HepG2 (cell line): ENCODE measurements at regions not wholly inside any gene's neighbourhood (a gene's known extent, or its start where the extent isn't known, plus 50 kb on each side); places are given as distances from the start of the nearest gene placed in this dataset.

ENCODE experiments used
- ATAC-seq: fragments of 200-7000 bp; cut with Tn5 transposase; 3 replicates; pipeline ENCODE4 v1.9.1; 2020; ENCODE audit warnings: mild to moderate bottlenecking, moderate library complexity
- BruUV-seq: library from RNA; stranded (reverse); fragments of 400-500 nt; replicated peaks from 2 replicates; lab custom pipeline; 2021; lab: Mats Ljungman, UMichigan
- CTCF ChIA-PET: fragments of 300-600 bp; formaldehyde crosslinking; extraction: SDS; loops from one replicate; lab custom pipeline; 2021; ENCODE audit warnings: low total read pairs, inconsistent platforms, low intra/inter-chr PET ratio; lab: Yijun Ruan, JAX
- POLR2A ChIA-PET: fragments of 350-600 bp; sonication (Branson Sonifier 250); formaldehyde crosslinking; loops from one replicate; lab custom pipeline; 2020; ENCODE audit warnings: antibody characterized with exemption, inconsistent platforms; lab: Yijun Ruan, JAX
- DNase-seq: peaks from one replicate; pipeline ENCODE4 v3.0.0-alpha.2; 2015; ENCODE audit warnings: low spot score
- FAIRE-seq: peaks from 3 replicates; lab custom pipeline; 2011; peaks lifted over from hg19 to GRCh38; lab: Jason Lieb, UNC
- H2AFZ ChIP-seq: one replicate; pipeline ENCODE4 v1.6.1; 2011; ENCODE audit warnings: low read length, inconsistent platforms
- H3K27ac ChIP-seq: fragments of 300-600 bp; 3 replicates; pipeline ENCODE4 v1.8.0; 2011; ENCODE audit warnings: mixed run types, mild to moderate bottlenecking, mixed read lengths, low read length, inconsistent platforms; ENCODE audit not compliant: insufficient read depth; ENCODE audit errors: extremely low read length
- H3K27me3 ChIP-seq, 2 experiments: fragments of 200-600 bp in 1 of 2; 2 replicates in 1 of 2; 3 replicates in 1 of 2; pipeline versions ENCODE4 v1.6.0 to v1.8.0; 2011; ENCODE audit warnings: low read length in 2 of 2, mild to moderate bottlenecking in 2 of 2, moderate library complexity in 2 of 2, inconsistent platforms in 1 of 2; ENCODE audit not compliant: insufficient read depth in 2 of 2, control insufficient read depth in 1 of 2
- H3K36me3 ChIP-seq, 2 experiments: fragments of 200-600 bp in 1 of 2; replicated peaks in 1 of 2; 2 replicates in 1 of 2; 3 replicates in 1 of 2; pipeline versions ENCODE4 v1.5.1 to v1.8.0; 2011; ENCODE audit warnings: low read length in 2 of 2, inconsistent platforms in 1 of 2; ENCODE audit not compliant: insufficient read depth in 2 of 2, control insufficient read depth in 1 of 2
- H3K4me1 ChIP-seq: 2 replicates; pipeline ENCODE4 v1.5.1; 2012; ENCODE audit warnings: low read length, inconsistent platforms; ENCODE audit not compliant: insufficient read depth
- H3K4me2 ChIP-seq: 2 replicates; pipeline ENCODE4 v1.6.0; 2011; ENCODE audit warnings: low read depth, low read length, inconsistent platforms
- H3K4me3 ChIP-seq, 3 experiments: fragments of 200-600 bp in 1 of 3; sonication (generic), shearing (Covaris generic) in 1 of 3; replicated peaks in 1 of 3; 2 replicates each; pipeline ENCODE4 v1.5.1; 2011 to 2016; ENCODE audit warnings: low read length in 3 of 3, inconsistent platforms in 2 of 3, low read depth in 2 of 3, mild to moderate bottlenecking in 2 of 3, control low read depth in 1 of 3, mixed read lengths in 1 of 3; ENCODE audit not compliant: insufficient read depth in 1 of 3
- H3K79me2 ChIP-seq: one replicate; pipeline ENCODE4 v1.6.1; 2011; ENCODE audit warnings: low read length, inconsistent platforms; ENCODE audit not compliant: insufficient read depth
- H3K9ac ChIP-seq: 2 replicates; pipeline ENCODE4 v1.6.0; 2011; ENCODE audit warnings: mild to moderate bottlenecking, low read depth, low read length, inconsistent platforms; ENCODE audit not compliant: insufficient read depth
- H3K9me3 ChIP-seq: 2 replicates; pipeline ENCODE4 v1.5.1; 2012; ENCODE audit warnings: mild to moderate bottlenecking, low read length
- H4K20me1 ChIP-seq: 2 replicates; pipeline ENCODE4 v1.6.0; 2011; ENCODE audit warnings: inconsistent platforms, mild to moderate bottlenecking, low read length, moderate library complexity; ENCODE audit not compliant: insufficient read depth
- ELF1 ChIP-seq: sonication (generic); formaldehyde crosslinking; IDR thresholded peaks from 2 replicates; pipeline ENCODE4 v1.4.0; 2020; ENCODE audit warnings: missing genetic modification reagents
- ELF3 ChIP-seq: IDR thresholded peaks from 2 replicates; pipeline ENCODE4 v1.6.1; 2016; ENCODE audit warnings: missing genetic modification reagents, missing compliant biosample characterization
- MYC ChIP-seq: sonication (generic); formaldehyde crosslinking; IDR thresholded peaks from 2 replicates; pipeline ENCODE4 v1.9.0; 2021; ENCODE audit warnings: missing genetic modification reagents, borderline replicate concordance
- NCOA5 ChIP-seq: sonication (generic); formaldehyde crosslinking; IDR thresholded peaks from 2 replicates; pipeline ENCODE4 v1.4.0; 2020; ENCODE audit warnings: missing genetic modification reagents
- SOX13 ChIP-seq, 3 experiments: fragments of 450-650 bp in 1 of 3; sonication (generic) in 1 of 3; formaldehyde crosslinking in 1 of 3; IDR thresholded peaks in 2 of 3; conservative IDR thresholded peaks in 1 of 3; 2 replicates each; pipeline versions ENCODE4 v1.5.0 to v1.6.1; 2016 to 2020; ENCODE audit warnings: antibody characterized with exemption in 1 of 3, mild to moderate bottlenecking in 1 of 3, missing compliant biosample characterization in 1 of 3, missing genetic modification reagents in 1 of 3, moderate library complexity in 1 of 3
- SOX5 ChIP-seq: IDR thresholded peaks from 2 replicates; pipeline ENCODE4 v1.6.1; 2016; ENCODE audit warnings: borderline replicate concordance
- SOX6 ChIP-seq, 2 experiments: fragments of 450-650 bp in 1 of 2; sonication (generic) in 1 of 2; formaldehyde crosslinking in 1 of 2; IDR thresholded peaks; 2 replicates each; pipeline versions ENCODE4 v1.4.0 to v1.6.1; 2017 to 2020; ENCODE audit warnings: antibody characterized with exemption in 1 of 2, mild to moderate bottlenecking in 1 of 2, missing genetic modification reagents in 1 of 2
- SPEN ChIP-seq: sonication (generic); formaldehyde crosslinking; IDR thresholded peaks from 2 replicates; pipeline ENCODE4 v1.5.1; 2020; ENCODE audit warnings: low read depth, mild to moderate bottlenecking, missing genetic modification reagents
- TCF7 ChIP-seq: sonication (generic); IDR thresholded peaks from 2 replicates; pipeline ENCODE4 v1.6.1; 2016; ENCODE audit warnings: antibody characterized with exemption, low read depth
- TOPORS ChIP-seq: sonication (generic); formaldehyde crosslinking; IDR thresholded peaks from 2 replicates; pipeline ENCODE4 v1.8.0; 2023; ENCODE audit warnings: mild to moderate bottlenecking, missing genetic modification reagents
- ZKSCAN5 ChIP-seq: sonication (generic); formaldehyde crosslinking; IDR thresholded peaks from 2 replicates; pipeline ENCODE4 v1.5.1; 2020; ENCODE audit warnings: mild to moderate bottlenecking, missing genetic modification reagents
- ZNF160 ChIP-seq: sonication (generic); formaldehyde crosslinking; IDR thresholded peaks from 2 replicates; pipeline ENCODE4 v1.8.0; 2022; ENCODE audit warnings: mild to moderate bottlenecking, inconsistent platforms, missing genetic modification reagents
- ZNF44 ChIP-seq: sonication (generic); formaldehyde crosslinking; IDR thresholded peaks from 2 replicates; pipeline ENCODE4 v1.5.1; 2020; ENCODE audit warnings: mild to moderate bottlenecking, missing genetic modification reagents
- ZNF446 ChIP-seq: sonication (generic); formaldehyde crosslinking; IDR thresholded peaks from 2 replicates; pipeline ENCODE4 v1.5.0; 2020; ENCODE audit warnings: mild to moderate bottlenecking, missing genetic modification reagents
- WGBS: methylation state at CpG from one replicate; pipeline ENCODE4 v1.1.6; 2017; ENCODE audit warnings: low lambda C conversion rate; 5-methylcytosine and 5-hydroxymethylcytosine counted together
- in situ Hi-C: cut with HindIII; loops from 2 replicates; pipeline ENCODE4 v1.10.0; 2017; ENCODE audit warnings: low pct_unique_long_range_greater_than_20kb; ENCODE audit not compliant: extremely low pct_ligation_motif_present
- intact Hi-C: fragments of 100-400 bp; cut with micrococcal nuclease; formaldehyde crosslinking; loops from one replicate; pipeline ENCODE4 v1.10.0; 2022; ENCODE audit not compliant: unreplicated experiment
- TF ChIP-seq, protein P1 (sequence below): IDR thresholded peaks from 2 replicates; pipeline ENCODE4 v1.4.0; 2020; ENCODE audit warnings: mild to moderate bottlenecking, missing genetic modification reagents
- TF ChIP-seq, protein P2 (sequence below), 2 experiments: fragments of 450-650 bp in 1 of 2; sonication (generic) in 1 of 2; formaldehyde crosslinking; IDR thresholded peaks; 2 replicates each; pipeline versions ENCODE4 v1.5.0 to v1.8.0; 2020 to 2022; ENCODE audit warnings: mild to moderate bottlenecking in 1 of 2, missing genetic modification reagents in 1 of 2
- TF ChIP-seq, protein P3 (sequence below): sonication (generic); formaldehyde crosslinking; IDR thresholded peaks from 2 replicates; pipeline ENCODE4 v1.4.0; 2020; ENCODE audit warnings: missing genetic modification reagents
- TF ChIP-seq, protein P4 (sequence below): sonication (generic); formaldehyde crosslinking; conservative IDR thresholded peaks from 2 replicates; pipeline ENCODE4 v1.4.0; 2020; ENCODE audit warnings: missing genetic modification reagents

DNA sequence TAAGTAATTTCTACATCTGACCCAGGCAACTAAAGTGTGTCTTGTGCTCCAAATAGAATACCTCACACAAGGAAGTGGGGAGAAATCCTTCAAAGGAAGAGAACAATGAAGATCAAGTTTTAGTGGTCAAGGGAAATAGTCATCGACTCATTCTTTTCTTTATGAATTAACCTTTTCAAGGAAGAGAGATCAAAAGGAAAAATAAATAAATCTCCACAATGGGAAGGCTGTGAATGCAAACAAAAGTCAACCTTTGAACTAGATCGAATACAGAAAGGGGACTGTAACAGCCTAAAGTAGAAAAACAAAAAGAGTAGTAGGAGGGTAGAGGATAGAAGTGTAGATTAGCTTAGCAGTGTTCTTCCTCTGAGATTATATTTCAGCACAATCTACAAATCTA, 274.6 kb upstream of the COBL start:
- Histone ChIP-seq H3K27ac (no peak overlapping the region), H3K4me3 (no peak overlapping the region), H3K9me3 (no peaks in the 10 kb centered on the region), H3K4me1 (peaks cover 17% of the 10 kb centered on the region), H3K9ac (no peak overlapping the region), H3K79me2 (no peaks in the 10 kb centered on the region), H3K27me3 (no peaks in the 10 kb centered on the region; a peak in 1 of 5 replicates), H2AFZ (no peak overlapping the region), H3K36me3 (no peaks in the 10 kb centered on the region), H4K20me1 (no peaks in the 10 kb centered on the region), H3K4me2 (no peak overlapping the region)
- POLR2A ChIA-PET: no interaction called here
- 0% methylated on average over 2 of the region's 2 CpGs for WGBS
- ATAC-seq (peak; percentile 67), DNase-seq (peak; percentile 62), FAIRE-seq (no peak)
- intact Hi-C loops: no loop called here
- in situ Hi-C loops: no loop called here
- CTCF ChIA-PET: no interaction called here
- no TSS peak for BruUV-seq
- TF ChIP-seq, protein P1, sequence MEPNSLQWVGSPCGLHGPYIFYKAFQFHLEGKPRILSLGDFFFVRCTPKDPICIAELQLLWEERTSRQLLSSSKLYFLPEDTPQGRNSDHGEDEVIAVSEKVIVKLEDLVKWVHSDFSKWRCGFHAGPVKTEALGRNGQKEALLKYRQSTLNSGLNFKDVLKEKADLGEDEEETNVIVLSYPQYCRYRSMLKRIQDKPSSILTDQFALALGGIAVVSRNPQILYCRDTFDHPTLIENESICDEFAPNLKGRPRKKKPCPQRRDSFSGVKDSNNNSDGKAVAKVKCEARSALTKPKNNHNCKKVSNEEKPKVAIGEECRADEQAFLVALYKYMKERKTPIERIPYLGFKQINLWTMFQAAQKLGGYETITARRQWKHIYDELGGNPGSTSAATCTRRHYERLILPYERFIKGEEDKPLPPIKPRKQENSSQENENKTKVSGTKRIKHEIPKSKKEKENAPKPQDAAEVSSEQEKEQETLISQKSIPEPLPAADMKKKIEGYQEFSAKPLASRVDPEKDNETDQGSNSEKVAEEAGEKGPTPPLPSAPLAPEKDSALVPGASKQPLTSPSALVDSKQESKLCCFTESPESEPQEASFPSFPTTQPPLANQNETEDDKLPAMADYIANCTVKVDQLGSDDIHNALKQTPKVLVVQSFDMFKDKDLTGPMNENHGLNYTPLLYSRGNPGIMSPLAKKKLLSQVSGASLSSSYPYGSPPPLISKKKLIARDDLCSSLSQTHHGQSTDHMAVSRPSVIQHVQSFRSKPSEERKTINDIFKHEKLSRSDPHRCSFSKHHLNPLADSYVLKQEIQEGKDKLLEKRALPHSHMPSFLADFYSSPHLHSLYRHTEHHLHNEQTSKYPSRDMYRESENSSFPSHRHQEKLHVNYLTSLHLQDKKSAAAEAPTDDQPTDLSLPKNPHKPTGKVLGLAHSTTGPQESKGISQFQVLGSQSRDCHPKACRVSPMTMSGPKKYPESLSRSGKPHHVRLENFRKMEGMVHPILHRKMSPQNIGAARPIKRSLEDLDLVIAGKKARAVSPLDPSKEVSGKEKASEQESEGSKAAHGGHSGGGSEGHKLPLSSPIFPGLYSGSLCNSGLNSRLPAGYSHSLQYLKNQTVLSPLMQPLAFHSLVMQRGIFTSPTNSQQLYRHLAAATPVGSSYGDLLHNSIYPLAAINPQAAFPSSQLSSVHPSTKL: peak; percentile 56
- TF ChIP-seq SOX6 (IDR thresholded peaks at IDR 0.05) (no peak), SOX6 (CRISPR knock-in tag; IDR thresholded peaks at IDR 0.05) (peak; percentile 87), SOX13 (IDR thresholded peaks at IDR 0.05) (peak; percentile 28; the same call in 1 of the 2 replicates), SOX13 (CRISPR knock-in tag; conservative IDR thresholded peaks at IDR 0.05 in 1 of 2, IDR thresholded peaks at IDR 0.05 in 1 of 2) (peak in 1 of 2 experiments; percentile 97; a peak in 2 of 4 replicates), ELF3 (CRISPR knock-in tag) (peak; percentile 41; the same call in 1 of the 2 replicates), ZNF446 (CRISPR knock-in tag) (no peak), TOPORS (CRISPR knock-in tag) (no peak), SPEN (CRISPR knock-in tag) (no peak), MYC (CRISPR knock-in tag) (no peak), SOX5 (peak; percentile 96), TCF7 (peak; percentile 52; the same call in 1 of the 2 replicates), ZKSCAN5 (CRISPR knock-in tag) (no peak), ZNF44 (CRISPR knock-in tag) (no peak), ELF1 (CRISPR knock-in tag) (no peak), NCOA5 (CRISPR knock-in tag) (no peak), ZNF160 (no peak)
- TF ChIP-seq, protein P2, sequence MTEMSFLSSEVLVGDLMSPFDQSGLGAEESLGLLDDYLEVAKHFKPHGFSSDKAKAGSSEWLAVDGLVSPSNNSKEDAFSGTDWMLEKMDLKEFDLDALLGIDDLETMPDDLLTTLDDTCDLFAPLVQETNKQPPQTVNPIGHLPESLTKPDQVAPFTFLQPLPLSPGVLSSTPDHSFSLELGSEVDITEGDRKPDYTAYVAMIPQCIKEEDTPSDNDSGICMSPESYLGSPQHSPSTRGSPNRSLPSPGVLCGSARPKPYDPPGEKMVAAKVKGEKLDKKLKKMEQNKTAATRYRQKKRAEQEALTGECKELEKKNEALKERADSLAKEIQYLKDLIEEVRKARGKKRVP (CRISPR knock-in tag; IDR thresholded peaks at IDR 0.05): no peak
- TF ChIP-seq, protein P3, sequence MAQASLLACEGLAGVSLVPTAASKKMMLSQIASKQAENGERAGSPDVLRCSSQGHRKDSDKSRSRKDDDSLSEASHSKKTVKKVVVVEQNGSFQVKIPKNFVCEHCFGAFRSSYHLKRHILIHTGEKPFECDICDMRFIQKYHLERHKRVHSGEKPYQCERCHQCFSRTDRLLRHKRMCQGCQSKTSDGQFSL (CRISPR knock-in tag): no peak
- TF ChIP-seq, protein P4, sequence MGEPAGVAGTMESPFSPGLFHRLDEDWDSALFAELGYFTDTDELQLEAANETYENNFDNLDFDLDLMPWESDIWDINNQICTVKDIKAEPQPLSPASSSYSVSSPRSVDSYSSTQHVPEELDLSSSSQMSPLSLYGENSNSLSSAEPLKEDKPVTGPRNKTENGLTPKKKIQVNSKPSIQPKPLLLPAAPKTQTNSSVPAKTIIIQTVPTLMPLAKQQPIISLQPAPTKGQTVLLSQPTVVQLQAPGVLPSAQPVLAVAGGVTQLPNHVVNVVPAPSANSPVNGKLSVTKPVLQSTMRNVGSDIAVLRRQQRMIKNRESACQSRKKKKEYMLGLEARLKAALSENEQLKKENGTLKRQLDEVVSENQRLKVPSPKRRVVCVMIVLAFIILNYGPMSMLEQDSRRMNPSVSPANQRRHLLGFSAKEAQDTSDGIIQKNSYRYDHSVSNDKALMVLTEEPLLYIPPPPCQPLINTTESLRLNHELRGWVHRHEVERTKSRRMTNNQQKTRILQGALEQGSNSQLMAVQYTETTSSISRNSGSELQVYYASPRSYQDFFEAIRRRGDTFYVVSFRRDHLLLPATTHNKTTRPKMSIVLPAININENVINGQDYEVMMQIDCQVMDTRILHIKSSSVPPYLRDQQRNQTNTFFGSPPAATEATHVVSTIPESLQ (CRISPR knock-in tag): no peak
